Activated naive CD4-positive, alpha-beta T cell treated with anti-CD3 and anti-CD28 coated beads, Interleukin-2, amount 50 U/mL, for 72 hours (primary cell): ENCODE measurements at regions not wholly inside any gene's neighbourhood (a gene's known extent, or its start where the extent isn't known, plus 50 kb on each side); places are given as distances from the start of the nearest gene placed in this dataset.

Source experiments
- ATAC-seq, 2 donors: fragments of 150-1000 bp; cut with Tn5 transposase; 2 replicates each; pipeline ENCODE4 v1.10.0; 2021; ENCODE audit warnings: mild to moderate bottlenecking in 2 of 2, moderate library complexity in 2 of 2
- DNase-seq, 2 donors: peaks; one replicate each; pipeline ENCODE4 v3.0.0; 2021 to 2022; ENCODE audit warnings: low spot score in 2 of 2
- H3K27ac Mint-ChIP-seq, 2 donors: one replicate each; pipeline ENCODE4 v1.8.0; 2022; ENCODE audit warnings: mild to moderate bottlenecking in 2 of 2, mixed read lengths in 2 of 2
- H3K36me3 Mint-ChIP-seq, 2 donors: one replicate each; pipeline ENCODE4 v1.8.0; 2022; ENCODE audit warnings: mixed read lengths in 2 of 2
- H3K9me3 Mint-ChIP-seq, 2 donors: one replicate each; pipeline ENCODE4 v1.8.0; 2022; ENCODE audit warnings: mixed read lengths in 2 of 2

- Mint-ChIP-seq H3K36me3 (no peaks in the 10 kb centered on the region), H3K27ac (no peak overlapping the region), H3K9me3 (peaks cover 13 to 19% of the 10 kb centered on the region in 2 donors)
- DNase-seq: no peak
- ATAC-seq: no peak
These were observed 331.5 kb downstream of the KCNA4 start for GRCh38 chr11:29685361-29685760.

GRCh38 chr11:29682856-29683255 is 334.0 kb downstream of the KCNA4 start:
- Mint-ChIP-seq H3K36me3 (no peaks in the 10 kb centered on the region), H3K9me3 (peaks cover 13 to 16% of the 10 kb centered on the region in 2 donors), H3K27ac (no peak overlapping the region)
- DNase-seq (no peak), ATAC-seq (no peak)

GRCh38 chr11:29679996-29680395 is 336.8 kb downstream of the KCNA4 start:
- DNase-seq: no peak
- Mint-ChIP-seq H3K27ac (no peak overlapping the region), H3K36me3 (peaks cover 0 to 5% of the 10 kb centered on the region in 2 donors), H3K9me3 (peaks cover 15 to 17% of the 10 kb centered on the region in 2 donors)
- ATAC-seq: no peak

- Mint-ChIP-seq H3K27ac (no peak overlapping the region), H3K36me3 (peaks cover 0 to 5% of the 10 kb centered on the region in 2 donors), H3K9me3 (peaks cover 21 to 24% of the 10 kb centered on the region in 2 donors)
- ATAC-seq (no peak), DNase-seq (no peak)
These were observed 339.8 kb downstream of the KCNA4 start for GRCh38 chr11:29676993-29677392.

GRCh38 chr11:29669310-29669709 is 347.5 kb downstream of the KCNA4 start:
- ATAC-seq (no peak), DNase-seq (no peak)
- Mint-ChIP-seq H3K36me3 (peaks cover 0 to 6% of the 10 kb centered on the region in 2 donors), H3K9me3 (peaks cover 28 to 36% of the 10 kb centered on the region in 2 donors), H3K27ac (no peak overlapping the region)

DNA sequence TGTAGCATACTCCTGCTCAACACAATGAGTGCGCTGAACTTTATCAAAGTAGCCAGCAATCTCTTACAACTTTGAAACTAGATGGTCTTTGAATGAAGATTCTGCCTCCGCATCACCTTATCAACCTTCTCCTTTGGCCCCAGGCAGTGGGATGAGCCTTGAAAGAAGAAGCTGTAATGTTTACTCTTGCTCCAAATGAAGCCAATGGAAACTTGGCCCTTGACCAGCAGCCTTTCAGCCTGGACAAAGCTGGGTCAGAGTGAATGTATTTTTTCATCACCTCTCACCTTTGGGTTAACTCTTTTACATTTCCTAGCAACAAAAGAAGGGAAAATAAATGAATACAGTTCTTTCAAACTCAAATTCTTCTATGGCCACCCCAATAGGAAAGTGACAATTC is 359.1 kb downstream of the KCNA4 start:
- ATAC-seq (no peak), DNase-seq (no peak)
- Mint-ChIP-seq H3K9me3 (peaks cover 7 to 8% of the 10 kb centered on the region in 2 donors), H3K36me3 (no peaks in the 10 kb centered on the region), H3K27ac (no peak overlapping the region)

DNA sequence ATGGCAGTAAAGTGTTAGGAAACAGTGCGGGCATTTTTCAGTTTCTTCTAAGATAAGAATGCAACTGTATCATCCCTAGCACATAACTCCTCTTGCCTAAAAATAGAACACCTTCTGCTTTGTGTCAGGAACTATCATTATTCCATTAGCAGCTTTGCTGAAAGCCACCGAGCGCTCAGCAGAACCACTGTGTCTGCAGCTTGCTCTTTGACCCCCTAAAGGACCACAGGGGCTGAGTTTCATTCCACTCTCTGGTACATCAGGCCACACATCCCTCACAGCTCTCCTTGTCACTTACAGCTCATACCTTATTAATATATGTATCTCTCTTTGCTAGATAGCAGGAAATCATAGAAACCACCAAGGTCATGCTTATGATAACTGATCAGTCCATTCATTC is 360.2 kb downstream of the KCNA4 start:
- no peak overlapping the region for H3K27ac Mint-ChIP-seq
- peaks cover 7 to 8% of the 10 kb centered on the region in 2 donors for H3K9me3 Mint-ChIP-seq
- H3K36me3 Mint-ChIP-seq: no peaks in the 10 kb centered on the region
- ATAC-seq: no peak
- no peak for DNase-seq

DNA sequence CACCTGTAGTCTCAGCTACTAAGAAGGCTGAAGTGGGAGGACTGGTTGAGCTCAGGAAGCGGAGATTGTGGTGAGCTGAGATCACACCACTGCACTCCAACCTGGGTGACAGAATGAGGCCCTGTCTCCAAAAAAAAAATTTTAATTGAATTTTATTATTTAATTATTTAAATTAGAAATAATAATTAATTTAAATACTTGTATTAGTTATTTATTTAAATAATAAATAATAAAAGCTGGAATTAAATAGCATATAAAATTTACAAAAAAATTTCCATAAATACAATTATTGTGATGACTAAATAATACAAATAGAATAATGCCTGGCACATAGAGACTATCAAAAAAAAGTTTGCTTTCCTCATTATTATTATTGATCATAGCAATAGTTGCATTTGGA is 371.5 kb downstream of the KCNA4 start:
- no peaks in the 10 kb centered on the region for H3K36me3 Mint-ChIP-seq
- H3K27ac Mint-ChIP-seq: no peak overlapping the region
- peaks cover 9 to 11% of the 10 kb centered on the region in 2 donors for H3K9me3 Mint-ChIP-seq
- DNase-seq (no peak), ATAC-seq (no peak)

- DNase-seq (no peak), ATAC-seq (no peak)
- H3K9me3 Mint-ChIP-seq: peaks cover 12 to 14% of the 10 kb centered on the region in 2 donors
- H3K27ac Mint-ChIP-seq: no peak overlapping the region
- H3K36me3 Mint-ChIP-seq: no peaks in the 10 kb centered on the region
These were observed 375.6 kb downstream of the KCNA4 start for GRCh38 chr11:29641201-29641600.

GRCh38 chr11:29634744-29635143 is 382.1 kb downstream of the KCNA4 start:
- DNase-seq: no peak
- Mint-ChIP-seq H3K9me3 (peaks cover 15 to 19% of the 10 kb centered on the region in 2 donors), H3K27ac (no peak overlapping the region), H3K36me3 (no peaks in the 10 kb centered on the region)
- no peak for ATAC-seq

GRCh38 chr11:29634244-29634643 is 382.6 kb downstream of the KCNA4 start:
- ATAC-seq (no peak), DNase-seq (no peak)
- H3K36me3 Mint-ChIP-seq: no peaks in the 10 kb centered on the region
- H3K27ac Mint-ChIP-seq: no peak overlapping the region
- peaks cover 15 to 23% of the 10 kb centered on the region in 2 donors for H3K9me3 Mint-ChIP-seq

DNA sequence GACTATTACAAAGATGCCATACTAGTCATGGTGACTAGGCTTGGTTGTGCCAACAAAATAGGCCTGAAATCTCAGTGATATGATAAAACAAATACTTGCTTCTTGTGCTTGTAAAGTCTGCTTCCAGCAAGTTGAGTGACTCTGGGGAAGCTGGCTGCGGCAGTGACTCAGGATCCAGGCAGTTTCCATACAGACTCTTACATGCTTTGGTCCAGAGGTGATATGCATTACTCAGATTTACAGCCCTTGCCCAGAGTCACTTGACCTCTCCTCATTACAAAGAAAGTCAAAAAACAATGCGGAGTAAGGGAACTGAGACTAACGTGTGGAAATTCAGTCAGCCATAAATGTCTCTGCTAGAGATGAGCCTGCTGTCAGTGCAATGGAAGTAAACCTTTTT is 387.5 kb downstream of the KCNA4 start:
- ATAC-seq: no peak
- Mint-ChIP-seq H3K27ac (no peak overlapping the region), H3K36me3 (no peaks in the 10 kb centered on the region), H3K9me3 (peaks cover 11 to 13% of the 10 kb centered on the region in 2 donors)
- DNase-seq: no peak

GRCh38 chr11:29628609-29629008 is 388.2 kb downstream of the KCNA4 start:
- no peak overlapping the region for H3K27ac Mint-ChIP-seq
- H3K36me3 Mint-ChIP-seq: no peaks in the 10 kb centered on the region
- ATAC-seq (no peak), DNase-seq (no peak)
- H3K9me3 Mint-ChIP-seq: peaks cover 13 to 14% of the 10 kb centered on the region in 2 donors

- DNase-seq (no peak), ATAC-seq (no peak)
- H3K36me3 Mint-ChIP-seq: no peaks in the 10 kb centered on the region
- H3K9me3 Mint-ChIP-seq: peaks cover 13 to 14% of the 10 kb centered on the region in 2 donors
- no peak overlapping the region for H3K27ac Mint-ChIP-seq
These were observed 389.3 kb downstream of the KCNA4 start for GRCh38 chr11:29627541-29627940.

DNA sequence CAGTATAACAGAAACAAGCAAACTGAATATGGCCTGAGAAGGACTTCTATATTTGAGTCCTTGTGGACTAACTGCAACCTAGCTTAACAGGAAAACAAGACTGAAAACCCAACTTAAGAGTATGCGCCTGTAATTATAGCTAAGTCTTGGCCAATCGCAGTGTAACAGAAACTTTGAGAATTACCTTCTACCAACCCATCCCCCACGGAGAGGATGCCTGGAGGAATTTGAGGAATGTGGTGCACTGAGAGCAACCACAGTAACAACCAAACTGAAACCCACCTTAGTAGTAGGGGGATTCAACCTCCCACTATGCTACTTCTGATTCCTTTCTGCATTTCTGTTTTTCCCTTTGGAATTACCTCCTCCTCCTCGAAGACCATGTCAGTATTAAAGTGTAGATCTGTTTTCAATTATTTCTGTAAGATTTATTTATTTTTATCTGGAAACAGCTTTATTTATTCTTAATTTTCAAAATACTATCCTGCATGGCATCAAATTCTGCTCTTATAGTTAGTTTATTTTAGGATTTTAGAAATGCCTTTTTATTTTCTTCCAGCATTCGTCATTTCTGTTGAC is 393.6 kb downstream of the KCNA4 start:
- no peak overlapping the region for H3K27ac Mint-ChIP-seq
- peaks cover 4 to 9% of the 10 kb centered on the region in 2 donors for H3K9me3 Mint-ChIP-seq
- ATAC-seq (no peak), DNase-seq (no peak)
- no peaks in the 10 kb centered on the region for H3K36me3 Mint-ChIP-seq

DNA sequence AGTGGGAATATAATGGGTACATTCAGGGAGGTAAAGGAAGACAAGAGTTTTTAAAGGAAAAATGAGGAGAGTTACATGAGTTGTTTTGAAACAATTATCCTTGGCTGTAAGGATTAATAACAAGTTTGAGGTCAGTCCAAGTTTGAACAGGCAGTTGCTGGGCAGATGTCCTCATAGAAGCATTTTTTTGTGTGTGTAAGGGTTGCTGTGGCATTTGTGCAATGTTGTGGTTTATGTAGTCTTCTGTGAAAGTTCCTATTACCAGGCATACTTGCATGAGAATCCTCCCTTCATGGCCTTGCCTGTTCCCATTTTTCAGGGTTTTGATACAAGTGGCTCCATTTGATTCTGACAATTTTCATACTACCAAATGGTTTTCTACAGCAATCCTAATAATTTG is 400.2 kb downstream of the KCNA4 start:
- peaks cover 21 to 23% of the 10 kb centered on the region in 2 donors for H3K9me3 Mint-ChIP-seq
- ATAC-seq (no peak), DNase-seq (no peak)
- no peak overlapping the region for H3K27ac Mint-ChIP-seq
- H3K36me3 Mint-ChIP-seq: no peaks in the 10 kb centered on the region

DNA sequence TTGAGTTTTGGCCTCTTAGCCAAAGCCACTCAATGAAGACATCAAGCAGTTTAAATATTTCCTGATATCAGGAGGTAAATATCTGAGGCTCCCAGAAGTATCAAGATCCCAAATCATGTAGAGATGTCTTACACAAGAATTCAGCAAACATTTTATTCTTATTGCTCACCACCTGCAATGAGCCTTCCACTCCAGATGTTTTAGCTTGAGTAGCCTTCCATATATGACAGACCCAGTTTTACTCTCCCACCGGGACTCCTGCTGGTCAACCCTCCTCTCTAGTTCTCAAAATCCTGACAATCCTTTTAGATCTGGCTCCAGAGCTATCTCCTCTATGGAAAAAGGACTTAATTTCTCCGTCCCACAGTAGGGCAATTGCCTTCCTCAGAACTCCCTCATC is 404.4 kb downstream of the KCNA4 start:
- peaks cover 27% of the 10 kb centered on the region in 2 donors for H3K9me3 Mint-ChIP-seq
- ATAC-seq (no peak), DNase-seq (no peak)
- no peak overlapping the region for H3K27ac Mint-ChIP-seq
- no peaks in the 10 kb centered on the region for H3K36me3 Mint-ChIP-seq

GRCh38 chr11:29606330-29607031 is 410.3 kb downstream of the KCNA4 start:
- ATAC-seq (no peak), DNase-seq (no peak)
- Mint-ChIP-seq H3K36me3 (no peaks in the 10 kb centered on the region), H3K9me3 (peaks cover 7 to 8% of the 10 kb centered on the region in 2 donors), H3K27ac (no peak overlapping the region)
